ENCODE measurements at regions not wholly inside any gene's neighbourhood (a gene's known extent, or its start where the extent isn't known, plus 50 kb on each side); places are given as distances from the start of the nearest gene placed in this dataset.

DNA sequence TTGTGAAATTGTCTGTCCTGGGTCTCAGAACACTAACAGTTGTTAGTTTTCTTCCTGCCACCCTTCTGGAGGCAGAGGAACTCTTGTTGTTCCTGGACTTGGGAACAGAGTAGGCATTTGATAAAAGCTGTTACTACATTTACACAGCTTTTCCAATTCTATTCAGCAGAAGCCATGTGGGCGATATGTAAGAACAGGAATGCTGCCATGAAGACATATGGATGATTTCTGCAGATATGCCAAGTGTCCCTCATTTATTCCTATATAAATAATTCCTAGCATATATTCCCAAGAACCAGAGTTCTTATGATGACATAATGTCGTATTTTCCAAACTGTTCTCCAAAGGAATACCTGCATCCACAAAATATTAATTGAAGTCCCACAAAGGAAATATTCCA is 135.9 kb upstream of the DAB2 start:
- DNase-seq (ENCODE audit: low read depth) = no peak
- TF ChIP-seq, protein P1, sequence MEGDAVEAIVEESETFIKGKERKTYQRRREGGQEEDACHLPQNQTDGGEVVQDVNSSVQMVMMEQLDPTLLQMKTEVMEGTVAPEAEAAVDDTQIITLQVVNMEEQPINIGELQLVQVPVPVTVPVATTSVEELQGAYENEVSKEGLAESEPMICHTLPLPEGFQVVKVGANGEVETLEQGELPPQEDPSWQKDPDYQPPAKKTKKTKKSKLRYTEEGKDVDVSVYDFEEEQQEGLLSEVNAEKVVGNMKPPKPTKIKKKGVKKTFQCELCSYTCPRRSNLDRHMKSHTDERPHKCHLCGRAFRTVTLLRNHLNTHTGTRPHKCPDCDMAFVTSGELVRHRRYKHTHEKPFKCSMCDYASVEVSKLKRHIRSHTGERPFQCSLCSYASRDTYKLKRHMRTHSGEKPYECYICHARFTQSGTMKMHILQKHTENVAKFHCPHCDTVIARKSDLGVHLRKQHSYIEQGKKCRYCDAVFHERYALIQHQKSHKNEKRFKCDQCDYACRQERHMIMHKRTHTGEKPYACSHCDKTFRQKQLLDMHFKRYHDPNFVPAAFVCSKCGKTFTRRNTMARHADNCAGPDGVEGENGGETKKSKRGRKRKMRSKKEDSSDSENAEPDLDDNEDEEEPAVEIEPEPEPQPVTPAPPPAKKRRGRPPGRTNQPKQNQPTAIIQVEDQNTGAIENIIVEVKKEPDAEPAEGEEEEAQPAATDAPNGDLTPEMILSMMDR (IDR thresholded peaks at IDR 0.05; ENCODE audit: control insufficient read depth, extremely low read depth, insufficient read depth) = no peak
- H3K4me3 ChIP-seq (ENCODE audit: low read depth, low read length) = no peak overlapping the region

DNA sequence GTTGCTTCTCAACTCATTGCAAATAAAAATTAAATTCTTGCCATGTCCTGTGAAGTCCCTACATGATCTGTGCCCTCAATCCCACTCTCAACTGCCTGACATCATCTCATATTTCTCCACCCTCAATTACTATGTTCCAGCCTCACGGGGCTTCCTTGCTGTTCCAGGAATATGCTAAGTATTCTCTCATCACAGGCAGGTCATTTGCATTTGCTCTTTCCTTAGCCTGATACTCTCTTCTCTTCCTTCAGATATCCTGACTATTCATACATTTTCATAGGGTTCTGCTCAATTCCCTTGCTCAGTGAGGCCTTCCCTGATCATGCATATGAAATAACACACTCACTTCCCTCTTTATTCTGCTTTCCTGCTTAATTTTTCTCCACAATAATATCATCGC is 135.1 kb upstream of the DAB2 start:
- TF ChIP-seq, protein P1 (IDR thresholded peaks at IDR 0.05; ENCODE audit: control insufficient read depth, extremely low read depth, insufficient read depth) = no peak
- H3K4me3 ChIP-seq (ENCODE audit: low read depth, low read length) = no peak overlapping the region
- no peak for DNase-seq (ENCODE audit: low read depth)

DNA sequence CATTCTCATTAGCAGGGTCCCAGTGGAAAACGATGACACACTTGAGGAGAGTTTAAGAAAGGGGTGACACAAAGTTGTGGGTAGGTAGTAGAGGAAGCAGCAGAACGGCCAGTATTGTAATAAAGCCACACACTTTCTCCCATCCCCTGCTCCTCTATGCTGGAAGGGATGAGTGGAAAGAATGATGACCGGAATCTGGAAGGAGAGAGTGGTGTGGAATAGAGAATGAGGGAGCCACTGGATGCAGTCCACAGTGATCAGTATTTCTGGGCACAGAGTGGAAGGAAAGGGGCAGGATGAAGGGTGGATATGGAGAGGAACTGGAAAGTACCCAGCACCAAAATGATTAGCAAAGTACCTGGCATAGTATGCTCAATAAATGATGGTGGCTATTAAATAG is 133.8 kb upstream of the DAB2 start:
- DNase-seq (ENCODE audit: low read depth) = no peak
- TF ChIP-seq, protein P1 (IDR thresholded peaks at IDR 0.05; ENCODE audit: control insufficient read depth, extremely low read depth, insufficient read depth) = no peak
- no peak overlapping the region for H3K4me3 ChIP-seq (ENCODE audit: low read depth, low read length)

DNA sequence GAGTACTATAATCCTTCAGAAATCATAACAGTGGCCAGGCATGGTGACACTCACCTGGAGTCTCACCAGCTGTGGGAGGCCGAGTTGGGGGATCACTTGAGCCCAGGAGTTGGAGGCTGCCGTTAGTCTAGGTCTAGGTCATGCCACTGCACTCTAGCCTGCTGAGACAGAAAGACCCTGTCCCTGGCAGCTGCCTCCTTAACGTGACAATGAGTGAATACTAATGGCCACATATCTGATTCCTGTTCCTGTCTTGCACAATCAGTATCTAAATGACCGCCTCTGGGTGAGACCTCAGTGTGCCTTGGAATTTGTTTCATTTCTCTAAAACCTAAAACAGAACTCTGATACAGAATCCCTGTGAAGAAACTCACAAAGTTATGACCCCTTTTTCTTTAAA is 131.0 kb upstream of the DAB2 start:
- H3K4me3 ChIP-seq (ENCODE audit: low read depth, low read length) = no peak overlapping the region
- no peak for DNase-seq (ENCODE audit: low read depth)
- TF ChIP-seq, protein P1 (IDR thresholded peaks at IDR 0.05; ENCODE audit: control insufficient read depth, extremely low read depth, insufficient read depth) = no peak

DNA sequence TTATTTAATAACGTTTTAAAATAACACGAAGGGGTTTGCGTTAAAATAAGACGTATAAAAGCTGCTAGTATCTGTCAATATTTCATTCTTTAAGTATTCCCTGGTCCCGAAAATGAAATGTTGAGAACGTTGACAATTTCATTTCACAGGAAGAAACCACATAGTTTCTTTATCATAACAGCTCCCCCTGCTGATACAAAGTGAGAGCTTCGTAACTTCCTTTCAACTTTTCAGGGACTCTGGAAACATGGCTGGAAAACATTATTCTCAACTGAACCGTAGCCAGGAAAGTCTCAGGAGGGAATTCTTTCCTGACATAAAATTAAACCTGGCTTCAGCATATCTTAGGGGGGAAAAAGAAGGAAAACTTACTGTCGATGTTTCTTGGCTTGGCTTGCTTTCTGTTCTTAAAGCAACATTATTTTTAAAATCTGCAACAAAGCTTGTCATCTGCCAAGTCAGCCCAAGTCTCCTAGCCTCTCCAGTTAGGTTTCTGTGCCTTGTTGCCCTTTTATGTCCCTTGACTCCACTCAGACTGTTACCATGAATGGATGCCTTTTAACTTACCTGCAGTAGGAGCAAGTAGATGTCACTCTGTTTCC is 122.9 kb upstream of the DAB2 start:
- peak; percentile 6 for DNase-seq (ENCODE audit: low read depth)
- TF ChIP-seq, protein P1 (IDR thresholded peaks at IDR 0.05; ENCODE audit: control insufficient read depth, extremely low read depth, insufficient read depth) = peak; percentile 71

DNA sequence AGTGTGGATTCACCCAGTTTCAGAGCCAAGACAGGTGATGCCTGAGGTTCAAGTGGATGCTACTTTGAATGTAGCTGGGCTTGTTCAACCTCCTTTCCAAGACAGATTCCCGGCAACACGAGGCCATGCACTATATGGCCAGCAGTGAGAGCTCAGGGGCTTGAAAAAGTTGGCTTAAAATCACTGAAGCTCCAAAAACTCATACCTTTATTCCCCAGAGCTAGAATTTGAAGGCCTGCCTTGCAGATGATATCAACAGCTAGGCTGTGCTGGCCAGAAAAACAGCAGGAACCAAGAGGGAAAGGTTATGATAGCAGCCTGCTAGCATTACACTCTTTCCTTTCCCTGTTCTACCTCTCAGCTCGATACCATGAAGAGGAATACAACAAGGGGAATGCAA is 120.2 kb upstream of the DAB2 start:
- no peak overlapping the region for H3K4me3 ChIP-seq (ENCODE audit: low read depth, low read length)
- TF ChIP-seq, protein P1 (IDR thresholded peaks at IDR 0.05; ENCODE audit: control insufficient read depth, extremely low read depth, insufficient read depth) = no peak
- DNase-seq (ENCODE audit: low read depth) = no peak

More for the DNA sequence above, 122.9 kb upstream of the DAB2 start:
- H3K4me3 ChIP-seq (ENCODE audit: low read depth, low read length) = no peak overlapping the region

DNA sequence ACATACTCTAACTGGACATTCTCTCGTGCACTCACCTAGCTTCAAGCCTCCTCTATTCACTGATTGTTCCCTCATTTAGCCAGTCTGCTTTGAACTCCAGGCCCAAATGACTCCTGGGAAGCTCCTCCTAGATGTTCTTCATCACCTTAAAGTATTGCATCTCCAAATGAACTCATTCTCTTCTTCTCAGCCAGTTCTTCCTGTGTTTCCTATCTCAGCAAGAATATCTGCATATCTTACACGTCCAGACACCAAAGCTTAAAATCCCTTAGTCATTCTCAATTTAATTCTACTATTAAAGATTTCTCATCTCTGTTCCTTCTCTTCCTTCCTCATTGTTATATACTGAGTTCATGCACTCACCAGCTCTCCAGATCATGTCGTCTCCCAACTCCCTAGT is 118.6 kb upstream of the DAB2 start:
- TF ChIP-seq, protein P1 (IDR thresholded peaks at IDR 0.05; ENCODE audit: control insufficient read depth, extremely low read depth, insufficient read depth) = no peak
- DNase-seq (ENCODE audit: low read depth) = no peak
- no peak overlapping the region for H3K4me3 ChIP-seq (ENCODE audit: low read depth, low read length)

Measured in LNCaP clone FGC (cell line).